ENCODE measurements at regions not wholly inside any gene's neighbourhood (a gene's known extent, or its start where the extent isn't known, plus 50 kb on each side); places are given as distances from the start of the nearest gene placed in this dataset.

GRCh38 chr17:83012200-83012785, 67.1 kb upstream of the METRNL start:
- no peak for TF ChIP-seq CTCF (conservative IDR thresholded peaks at IDR 0.05; ENCODE audit: low read depth)
- POLR2A ChIA-PET (ENCODE audit: low non-redundant PET): no interaction called here

GRCh38 chr17:83012868-83013778, 66.3 kb upstream of the METRNL start:
- no peak overlapping the region for H3K27ac ChIP-seq
- TF ChIP-seq CTCF (conservative IDR thresholded peaks at IDR 0.05; ENCODE audit: low read depth): no peak
- POLR2A ChIA-PET (ENCODE audit: low non-redundant PET): no interaction called here
- CTCF ChIA-PET: no interaction called here
- DNase-seq (ENCODE audit: low spot score): no peak

More at GRCh38 chr17:83012200-83012785, 67.1 kb upstream of the METRNL start:
- no peak for DNase-seq (ENCODE audit: low spot score)
- CTCF ChIA-PET: no interaction called here
- H3K27ac ChIP-seq: no peak overlapping the region

GRCh38 chr17:83013779-83014117, 65.7 kb upstream of the METRNL start:
- ChIA-PET POLR2A (ENCODE audit: low non-redundant PET) (no interaction called here), CTCF (no interaction called here)
- DNase-seq (ENCODE audit: low spot score): no peak
- no peak overlapping the region for H3K27ac ChIP-seq
- no peak for TF ChIP-seq CTCF (conservative IDR thresholded peaks at IDR 0.05; ENCODE audit: low read depth)

GRCh38 chr17:83014297-83014696, 65.1 kb upstream of the METRNL start:
- ChIA-PET CTCF (no interaction called here), POLR2A (ENCODE audit: low non-redundant PET) (no interaction called here)
- DNase-seq (ENCODE audit: low spot score): no peak
- no peak for TF ChIP-seq CTCF (conservative IDR thresholded peaks at IDR 0.05; ENCODE audit: low read depth)
- no peak overlapping the region for H3K27ac ChIP-seq

GRCh38 chr17:83014940-83015910, 64.2 kb upstream of the METRNL start:
- TF ChIP-seq CTCF (conservative IDR thresholded peaks at IDR 0.05; ENCODE audit: low read depth): no peak
- no peak for DNase-seq (ENCODE audit: low spot score)
- ChIA-PET POLR2A (ENCODE audit: low non-redundant PET) (no interaction called here), CTCF (no interaction called here)
- no peak overlapping the region for H3K27ac ChIP-seq

GRCh38 chr17:83018658-83019193, 60.7 kb upstream of the METRNL start:
- no peak for DNase-seq (ENCODE audit: low spot score)
- H3K27ac ChIP-seq: no peak overlapping the region
- ChIA-PET POLR2A (ENCODE audit: low non-redundant PET) (no interaction called here), CTCF (no interaction called here)
- TF ChIP-seq CTCF (conservative IDR thresholded peaks at IDR 0.05; ENCODE audit: low read depth): no peak

All from RWPE1 (cell line).